Smooth muscle cell (in vitro differentiated cells): ENCODE measurements at regions not wholly inside any gene's neighbourhood (a gene's known extent, or its start where the extent isn't known, plus 50 kb on each side); places are given as distances from the start of the nearest gene placed in this dataset.

Source experiments
- DNase-seq: peaks from one replicate; lab custom pipeline; 2025; ENCODE audit not compliant: unreplicated experiment; lab: John Stamatoyannopoulos, UW
- H2AFZ ChIP-seq: fragments of 200-600 bp; sonication (generic); 2 replicates; pipeline ENCODE4 v1.6.0; 2016; ENCODE audit warnings: antibody characterized with exemption, low read depth, mild to moderate bottlenecking
- H3F3A ChIP-seq: fragments of 200-600 bp; sonication (generic); 2 replicates; pipeline ENCODE4 v1.6.0; 2017; ENCODE audit warnings: antibody characterized with exemption, low read depth
- H3K27ac ChIP-seq: fragments of 200-600 bp; sonication (generic); 2 replicates; pipeline ENCODE4 v1.5.1; 2016; ENCODE audit warnings: low read depth, mild to moderate bottlenecking
- H3K27me3 ChIP-seq: fragments of 200-600 bp; sonication (generic); 2 replicates; pipeline ENCODE4 v1.6.1; 2016; ENCODE audit warnings: low read depth, mild to moderate bottlenecking
- H3K36me3 ChIP-seq: fragments of 200-600 bp; sonication (generic); 2 replicates; pipeline ENCODE4 v1.5.1; 2016; ENCODE audit warnings: low read depth
- H3K4me1 ChIP-seq: fragments of 200-600 bp; sonication (generic); 2 replicates; pipeline ENCODE4 v1.5.1; 2016; ENCODE audit warnings: low read depth
- H3K4me2 ChIP-seq: fragments of 200-600 bp; sonication (generic); 2 replicates; pipeline ENCODE4 v1.6.0; 2016; ENCODE audit warnings: mild to moderate bottlenecking
- H3K4me3 ChIP-seq: fragments of 200-600 bp; sonication (generic); 2 replicates; pipeline ENCODE4 v1.5.1; 2016; ENCODE audit warnings: mild to moderate bottlenecking
- H3K79me2 ChIP-seq: fragments of 200-600 bp; sonication (generic); 2 replicates; pipeline ENCODE4 v1.6.0; 2016; ENCODE audit warnings: low read depth, mild to moderate bottlenecking
- H3K9ac ChIP-seq: fragments of 200-600 bp; sonication (generic); 2 replicates; pipeline ENCODE4 v1.6.0; 2016; ENCODE audit warnings: low read depth
- H3K9me3 ChIP-seq: fragments of 200-600 bp; sonication (generic); replicated peaks from 2 replicates; pipeline ENCODE4 v1.5.1; 2016; ENCODE audit warnings: low read depth
- H4K20me1 ChIP-seq: fragments of 200-600 bp; sonication (generic); 2 replicates; pipeline ENCODE4 v1.6.0; 2016; ENCODE audit warnings: low read depth
- WGBS: methylation state at CpG from one replicate; pipeline ENCODE4 v1.1.7; 2016; ENCODE audit warnings: low lambda C conversion rate; 5-methylcytosine and 5-hydroxymethylcytosine counted together
- TF ChIP-seq, protein P1 (sequence below): fragments of 200-600 bp; sonication (generic); IDR thresholded peaks from 2 replicates; pipeline ENCODE4 v1.5.1; 2017; ENCODE audit warnings: borderline replicate concordance, mild to moderate bottlenecking, antibody characterized with exemption; ENCODE audit not compliant: insufficient read depth, poor library complexity, severe bottlenecking

- Histone ChIP-seq H3K9ac (no peak overlapping the region), H4K20me1 (no peaks in the 10 kb centered on the region), H3K4me3 (no peak overlapping the region), H3K27ac (peak overlapping the region; percentile 75), H3K79me2 (no peaks in the 10 kb centered on the region), H3K4me2 (no peak overlapping the region), H3K4me1 (peaks cover 4% of the 10 kb centered on the region), H3F3A (no peaks in the 10 kb centered on the region), H3K36me3 (no peaks in the 10 kb centered on the region), H2AFZ (no peak overlapping the region), H3K27me3 (no peaks in the 10 kb centered on the region), H3K9me3 (no peaks in the 10 kb centered on the region)
- TF ChIP-seq, protein P1, sequence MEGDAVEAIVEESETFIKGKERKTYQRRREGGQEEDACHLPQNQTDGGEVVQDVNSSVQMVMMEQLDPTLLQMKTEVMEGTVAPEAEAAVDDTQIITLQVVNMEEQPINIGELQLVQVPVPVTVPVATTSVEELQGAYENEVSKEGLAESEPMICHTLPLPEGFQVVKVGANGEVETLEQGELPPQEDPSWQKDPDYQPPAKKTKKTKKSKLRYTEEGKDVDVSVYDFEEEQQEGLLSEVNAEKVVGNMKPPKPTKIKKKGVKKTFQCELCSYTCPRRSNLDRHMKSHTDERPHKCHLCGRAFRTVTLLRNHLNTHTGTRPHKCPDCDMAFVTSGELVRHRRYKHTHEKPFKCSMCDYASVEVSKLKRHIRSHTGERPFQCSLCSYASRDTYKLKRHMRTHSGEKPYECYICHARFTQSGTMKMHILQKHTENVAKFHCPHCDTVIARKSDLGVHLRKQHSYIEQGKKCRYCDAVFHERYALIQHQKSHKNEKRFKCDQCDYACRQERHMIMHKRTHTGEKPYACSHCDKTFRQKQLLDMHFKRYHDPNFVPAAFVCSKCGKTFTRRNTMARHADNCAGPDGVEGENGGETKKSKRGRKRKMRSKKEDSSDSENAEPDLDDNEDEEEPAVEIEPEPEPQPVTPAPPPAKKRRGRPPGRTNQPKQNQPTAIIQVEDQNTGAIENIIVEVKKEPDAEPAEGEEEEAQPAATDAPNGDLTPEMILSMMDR = no peak
- WGBS = 16% methylated on average over 2 of the region's 2 CpGs
- no peak for DNase-seq
These were observed 431.3 kb downstream of the SLITRK6 start for GRCh38 chr13:85367887-85368286.

- Histone ChIP-seq H3K4me1 (peaks cover 4% of the 10 kb centered on the region), H3K79me2 (no peaks in the 10 kb centered on the region), H3K27me3 (no peaks in the 10 kb centered on the region), H3K4me2 (peak overlapping the region; percentile 71), H3K9me3 (no peaks in the 10 kb centered on the region), H3F3A (no peaks in the 10 kb centered on the region), H4K20me1 (no peaks in the 10 kb centered on the region), H2AFZ (peak overlapping the region; percentile 53), H3K4me3 (no peak overlapping the region), H3K27ac (peak overlapping the region; percentile 75), H3K36me3 (no peaks in the 10 kb centered on the region), H3K9ac (no peak overlapping the region)
- no peak for DNase-seq
- WGBS = 39% methylated on average over 5 of the region's 5 CpGs
- TF ChIP-seq, protein P1 = no peak
These were observed 432.3 kb downstream of the SLITRK6 start for GRCh38 chr13:85366759-85367417.

- Histone ChIP-seq H3K79me2 (no peaks in the 10 kb centered on the region), H4K20me1 (no peaks in the 10 kb centered on the region), H3K36me3 (no peaks in the 10 kb centered on the region), H3F3A (no peaks in the 10 kb centered on the region), H3K4me1 (peaks cover 4% of the 10 kb centered on the region), H3K9ac (no peak overlapping the region), H3K27ac (no peak overlapping the region), H3K4me2 (no peak overlapping the region), H3K27me3 (no peaks in the 10 kb centered on the region), H3K4me3 (no peak overlapping the region), H3K9me3 (no peaks in the 10 kb centered on the region), H2AFZ (no peak overlapping the region)
- no peak for DNase-seq
- 96% methylated on average over 15 of the region's 15 CpGs for WGBS
- TF ChIP-seq, protein P1 = no peak
These were observed 435.7 kb downstream of the SLITRK6 start for GRCh38 chr13:85363504-85363903.

DNA sequence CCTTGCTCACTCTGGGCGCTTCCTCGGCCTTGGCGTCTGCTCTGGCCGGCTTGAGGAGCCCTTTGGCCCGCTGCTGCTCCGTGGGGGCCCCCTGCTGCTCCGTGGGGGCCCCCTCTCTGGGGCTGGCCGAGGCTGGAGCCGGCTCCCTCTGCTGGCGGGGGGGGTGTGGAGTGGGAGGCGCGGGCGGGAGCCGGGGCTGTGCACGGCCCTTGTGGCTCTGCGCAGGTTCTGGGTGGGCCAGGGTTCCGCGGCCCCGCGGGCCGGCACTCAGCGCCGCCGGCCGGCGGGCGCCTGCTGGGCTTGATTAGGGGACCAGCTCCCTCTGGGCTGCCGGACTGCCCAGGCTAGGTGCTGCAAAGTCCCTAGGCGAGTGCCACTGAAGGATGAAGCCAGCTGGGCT lies 436.2 kb downstream of the SLITRK6 start:
- no peak overlapping the region for H3K27ac ChIP-seq
- no peaks in the 10 kb centered on the region for H3K27me3 ChIP-seq
- no peak overlapping the region for H3K9ac ChIP-seq
- H3K4me3 ChIP-seq = no peak overlapping the region
- H3F3A ChIP-seq = no peaks in the 10 kb centered on the region
- H4K20me1 ChIP-seq = no peaks in the 10 kb centered on the region
- H3K36me3 ChIP-seq = no peaks in the 10 kb centered on the region
- peaks cover 4% of the 10 kb centered on the region for H3K4me1 ChIP-seq
- no peaks in the 10 kb centered on the region for H3K9me3 ChIP-seq
- no peak overlapping the region for H3K4me2 ChIP-seq
- DNase-seq = no peak
- 92% methylated on average over 22 of the region's 29 CpGs for WGBS
- no peaks in the 10 kb centered on the region for H3K79me2 ChIP-seq
- TF ChIP-seq, protein P1 = no peak
- H2AFZ ChIP-seq = no peak overlapping the region
